Ovary (tissue), 7 donors: ENCODE measurements at regions not wholly inside any gene's neighbourhood (a gene's known extent, or its start where the extent isn't known, plus 50 kb on each side); places are given as distances from the start of the nearest gene placed in this dataset.

Source experiments
- DNase-seq, 5 donors: peaks; one replicate each; pipeline ENCODE4 v3.0.0-alpha.2; 2019 to 2020
- H3K27ac ChIP-seq, 2 donors: fragments of 200-600 bp; one replicate each; pipeline versions ENCODE4 v1.5.1 to v1.8.0; 2019 to 2022
- H3K27me3 ChIP-seq: fragments of 200-600 bp; one replicate; pipeline ENCODE4 v1.8.0; 2022
- H3K36me3 ChIP-seq: fragments of 200-600 bp; sonication (generic); one replicate; pipeline ENCODE4 v1.5.1; 2019
- H3K4me1 ChIP-seq: one replicate; pipeline ENCODE4 v1.8.1; 2013; ENCODE audit warnings: mild to moderate bottlenecking, moderate library complexity; ENCODE audit not compliant: insufficient read depth
- H3K4me3 ChIP-seq: fragments of 200-600 bp; sonication (generic); one replicate; pipeline ENCODE4 v1.5.1; 2017
- H3K9me3 ChIP-seq, 2 donors: fragments of 200-600 bp in 1 of 2; sonication (generic) in 1 of 2; one replicate each; pipeline versions ENCODE4 v1.5.1 to v1.8.1; 2013 to 2019; ENCODE audit warnings: mild to moderate bottlenecking in 1 of 2, moderate library complexity in 1 of 2
- EP300 ChIP-seq: sonication (generic); formaldehyde crosslinking; IDR thresholded peaks from one replicate; pipeline ENCODE4 v1.6.1; 2017; ENCODE audit warnings: antibody characterized with exemption
- POLR2A ChIP-seq: fragments of 450-650 bp; IDR thresholded peaks from one replicate; pipeline ENCODE4 v1.6.1; 2017; ENCODE audit warnings: antibody characterized with exemption, mild to moderate bottlenecking, moderate library complexity
- WGBS, 3 donors: extraction: QIAGEN DNeasy Blood & Tissue Kit in 1 of 3; methylation state at CpG; one replicate each; pipeline versions ENCODE4 v1.1.5 to v1.1.7; 2013 to 2017; 5-methylcytosine and 5-hydroxymethylcytosine counted together
- intact Hi-C, 4 donors: fragments of 100-400 bp; cut with DNase I; formaldehyde crosslinking; loops; one replicate each; pipeline versions ENCODE4 v1.11.0 to v1.15.1; 2022 to 2023
- TF ChIP-seq, protein P1 (sequence below), 3 donors: fragments of 450-650 bp in 2 of 3; fragments of 200-600 bp in 1 of 3; IDR thresholded peaks; one replicate each; pipeline versions ENCODE4 v1.5.1 to v1.8.0; 2016 to 2022; ENCODE audit warnings: antibody characterized with exemption in 3 of 3, mild to moderate bottlenecking in 1 of 3
- donor health status: DM: no; HTN: no; CAD: no; lungs with moderate emphysema.
- donor health status: DM: no; HTN: no; CAD: no.
- donor health status: Bipolar disorder and iron deficiency.
- donor health status: DM: no; HTN: no; CAD: no.
- donor health status: DM: yes; HTN: yes; CAD: no.

DNA sequence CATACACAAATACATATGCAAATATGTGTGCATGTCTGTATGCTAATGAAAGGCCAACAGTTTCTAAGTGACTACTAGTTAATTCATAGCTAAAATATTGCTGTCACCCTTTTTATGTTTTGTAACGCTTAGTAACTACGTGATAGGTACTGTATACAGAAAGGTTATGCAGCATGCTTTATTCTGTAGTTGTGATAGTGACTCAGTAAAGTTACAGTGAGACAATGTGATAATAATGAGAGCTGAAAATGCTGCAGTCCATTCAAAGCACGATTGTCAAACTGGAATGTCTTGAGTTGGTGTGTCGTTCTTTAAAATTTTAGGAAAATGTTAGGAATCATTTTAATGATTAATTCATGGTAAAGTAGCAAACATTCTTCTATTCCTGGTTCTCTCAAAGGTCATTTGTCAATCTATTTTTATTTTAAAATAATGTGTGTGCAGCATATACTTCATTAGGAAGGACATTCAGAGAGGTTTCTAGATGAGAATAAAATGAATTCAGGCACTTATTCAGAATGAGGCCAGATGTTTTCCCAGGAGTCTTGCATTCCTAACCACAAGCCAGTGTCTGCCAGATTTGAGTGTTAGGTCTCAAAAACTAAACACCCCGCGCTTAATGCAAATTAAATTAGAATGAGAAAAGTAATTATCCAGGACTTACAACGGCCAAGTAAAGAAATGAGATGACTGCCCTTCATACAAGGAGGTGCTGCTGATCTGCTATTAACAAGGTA, 408.8 kb upstream of the FZD8 start:
- DNase-seq = no peak
- TF ChIP-seq, protein P1, sequence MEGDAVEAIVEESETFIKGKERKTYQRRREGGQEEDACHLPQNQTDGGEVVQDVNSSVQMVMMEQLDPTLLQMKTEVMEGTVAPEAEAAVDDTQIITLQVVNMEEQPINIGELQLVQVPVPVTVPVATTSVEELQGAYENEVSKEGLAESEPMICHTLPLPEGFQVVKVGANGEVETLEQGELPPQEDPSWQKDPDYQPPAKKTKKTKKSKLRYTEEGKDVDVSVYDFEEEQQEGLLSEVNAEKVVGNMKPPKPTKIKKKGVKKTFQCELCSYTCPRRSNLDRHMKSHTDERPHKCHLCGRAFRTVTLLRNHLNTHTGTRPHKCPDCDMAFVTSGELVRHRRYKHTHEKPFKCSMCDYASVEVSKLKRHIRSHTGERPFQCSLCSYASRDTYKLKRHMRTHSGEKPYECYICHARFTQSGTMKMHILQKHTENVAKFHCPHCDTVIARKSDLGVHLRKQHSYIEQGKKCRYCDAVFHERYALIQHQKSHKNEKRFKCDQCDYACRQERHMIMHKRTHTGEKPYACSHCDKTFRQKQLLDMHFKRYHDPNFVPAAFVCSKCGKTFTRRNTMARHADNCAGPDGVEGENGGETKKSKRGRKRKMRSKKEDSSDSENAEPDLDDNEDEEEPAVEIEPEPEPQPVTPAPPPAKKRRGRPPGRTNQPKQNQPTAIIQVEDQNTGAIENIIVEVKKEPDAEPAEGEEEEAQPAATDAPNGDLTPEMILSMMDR (IDR thresholded peaks at IDR 0.05) = no peak
- no peak for TF ChIP-seq POLR2A
- TF ChIP-seq EP300 = no peak
- Histone ChIP-seq H3K4me3 (no peak overlapping the region), H3K27me3 (no peaks in the 10 kb centered on the region), H3K9me3 (no peaks in the 10 kb centered on the region), H3K4me1 (no peaks in the 10 kb centered on the region), H3K36me3 (no peaks in the 10 kb centered on the region), H3K27ac (no peak overlapping the region)
- intact Hi-C loops = no loop called here
- 48 to 58% (median 52%) methylated on average over 7 of the region's 7 CpGs for WGBS, 3 donors

DNA sequence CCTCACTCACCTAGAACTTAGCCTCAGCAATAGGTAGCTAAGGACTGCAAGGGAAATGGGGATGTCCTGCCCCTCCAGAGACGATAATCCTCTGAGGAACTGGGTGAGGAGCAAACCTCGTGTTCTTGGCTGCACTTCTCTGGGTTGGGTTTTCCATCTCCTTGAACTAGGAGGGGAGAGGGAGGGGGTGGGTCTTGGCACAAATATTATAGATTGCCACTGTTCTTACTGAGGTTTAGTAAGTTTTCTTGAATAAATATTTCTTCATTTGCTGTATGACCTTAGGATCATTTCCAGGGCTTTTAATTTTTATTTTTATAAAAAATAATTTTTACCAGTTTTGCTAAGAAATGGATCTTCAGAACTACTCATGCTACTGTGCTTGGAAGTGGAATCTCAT, 406.7 kb upstream of the FZD8 start:
- DNase-seq = no peak
- intact Hi-C loops = no loop called here
- Histone ChIP-seq H3K4me1 (no peaks in the 10 kb centered on the region), H3K9me3 (no peaks in the 10 kb centered on the region), H3K36me3 (no peaks in the 10 kb centered on the region), H3K4me3 (no peak overlapping the region), H3K27ac (no peak overlapping the region), H3K27me3 (no peaks in the 10 kb centered on the region)
- TF ChIP-seq POLR2A = no peak
- TF ChIP-seq EP300 = no peak
- TF ChIP-seq, protein P1 (IDR thresholded peaks at IDR 0.05) = no peak
- WGBS, 3 donors = 84 to 91% (median 88%) methylated on average over 2 of the region's 2 CpGs

DNA sequence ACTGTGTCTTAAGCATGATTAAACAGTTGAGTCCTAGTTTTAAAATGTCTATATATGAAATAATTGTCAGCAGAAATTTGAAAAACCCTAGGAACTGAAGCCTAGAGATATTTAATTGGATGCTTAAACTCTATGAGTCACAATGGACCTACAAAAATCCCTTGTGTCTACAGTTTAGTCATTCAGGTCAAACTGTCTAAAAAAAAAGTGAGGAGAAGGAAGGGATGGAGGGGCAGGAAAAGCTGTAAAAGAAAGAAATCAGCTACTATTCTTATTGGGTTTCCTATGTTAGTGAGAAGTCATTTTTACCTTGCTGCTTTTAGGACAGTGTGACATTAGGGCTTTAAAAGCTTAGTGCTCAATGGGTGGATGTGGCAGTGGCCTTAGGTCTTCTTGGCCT, 406.1 kb upstream of the FZD8 start:
- TF ChIP-seq, protein P1 (IDR thresholded peaks at IDR 0.05) = no peak
- TF ChIP-seq EP300 (no peak), POLR2A (no peak)
- Histone ChIP-seq H3K27me3 (no peaks in the 10 kb centered on the region), H3K36me3 (no peaks in the 10 kb centered on the region), H3K4me1 (no peaks in the 10 kb centered on the region), H3K27ac (no peak overlapping the region), H3K9me3 (no peaks in the 10 kb centered on the region), H3K4me3 (no peak overlapping the region)
- intact Hi-C loops = no loop called here
- DNase-seq = no peak

DNA sequence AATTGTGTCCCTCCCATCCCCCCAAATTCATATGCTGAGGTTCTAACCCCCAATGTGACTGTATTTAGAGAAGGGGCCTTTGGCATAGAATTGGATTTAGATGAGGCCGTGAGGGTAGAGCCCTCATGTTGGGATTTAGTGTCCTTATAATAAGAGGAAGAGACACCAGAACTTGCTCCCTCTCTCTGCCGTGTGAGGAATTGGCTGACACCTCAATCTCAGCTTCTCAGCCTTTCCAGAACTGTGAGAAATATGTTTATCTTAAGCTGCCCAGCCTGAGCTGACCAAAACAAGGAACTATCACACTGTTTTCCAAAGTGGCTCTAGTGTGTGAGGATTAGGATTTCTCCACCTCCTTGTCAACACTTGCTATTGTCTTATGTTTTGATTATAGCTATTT, 400.0 kb upstream of the FZD8 start:
- TF ChIP-seq, protein P1 (IDR thresholded peaks at IDR 0.05) = no peak
- TF ChIP-seq EP300 (no peak), POLR2A (no peak)
- Histone ChIP-seq H3K4me1 (no peaks in the 10 kb centered on the region), H3K4me3 (no peak overlapping the region), H3K27ac (no peak overlapping the region), H3K9me3 (no peaks in the 10 kb centered on the region), H3K36me3 (no peaks in the 10 kb centered on the region), H3K27me3 (no peaks in the 10 kb centered on the region)
- intact Hi-C loops = no loop called here
- DNase-seq = no peak
- WGBS, 3 donors = 89 to 92% (median 92%) methylated on average over 2 of the region's 2 CpGs
